HG02870 (cell line): ENCODE measurements at regions not wholly inside any gene's neighbourhood (a gene's known extent, or its start where the extent isn't known, plus 50 kb on each side); places are given as distances from the start of the nearest gene placed in this dataset.
A peak's percentile ranks its signal among the peaks of the same experiment; 100 is the strongest.
"Not testable (repeated sequence)": the region's sequence is repeated elsewhere in the genome, so short reads cannot be mapped to it uniquely, and the experiment has no call there.

Experiments used
- ATAC-seq: cut with Tn5 transposase; IDR thresholded peaks from one replicate; pipeline ENCODE4 v1.9.1; 2021; ENCODE audit warnings: mild to moderate bottlenecking, moderate library complexity; ENCODE audit not compliant: unreplicated experiment

GRCh38 chr6:11486959-11487358 lies 50.6 kb upstream of the TMEM170B start:
- no peak for ATAC-seq

- ATAC-seq: no peak
These were observed 51.1 kb upstream of the TMEM170B start for GRCh38 chr6:11486486-11486885.

- no peak for ATAC-seq
These were observed 51.5 kb upstream of the TMEM170B start for GRCh38 chr6:11486051-11486450.

- ATAC-seq: no peak
These were observed 52.3 kb upstream of the TMEM170B start for GRCh38 chr6:11485271-11485670.

GRCh38 chr6:11484441-11484840 lies 53.1 kb upstream of the TMEM170B start:
- no peak for ATAC-seq

GRCh38 chr6:11482616-11483015 lies 54.9 kb upstream of the TMEM170B start:
- ATAC-seq: no peak

GRCh38 chr6:11480541-11480940 lies 57.0 kb upstream of the TMEM170B start:
- ATAC-seq: no peak

GRCh38 chr6:11479296-11479695 lies 58.3 kb upstream of the TMEM170B start:
- no peak for ATAC-seq

- no peak for ATAC-seq
These were observed 59.0 kb upstream of the TMEM170B start for GRCh38 chr6:11478586-11478985.

- no peak for ATAC-seq
These were observed 62.5 kb upstream of the TMEM170B start for GRCh38 chr6:11475016-11475415.

- ATAC-seq: no peak
These were observed 64.4 kb upstream of the TMEM170B start for GRCh38 chr6:11473008-11473740.

- ATAC-seq: no peak
These were observed 66.3 kb upstream of the TMEM170B start for GRCh38 chr6:11471261-11471660.

GRCh38 chr6:11469684-11470083 lies 67.9 kb upstream of the TMEM170B start:
- no peak for ATAC-seq

- ATAC-seq: not testable (repeated sequence)
These were observed 69.3 kb upstream of the TMEM170B start for GRCh38 chr6:11468271-11468670.

GRCh38 chr6:11467364-11467763 lies 70.2 kb upstream of the TMEM170B start:
- peak; percentile 74 for ATAC-seq

GRCh38 chr6:11463398-11463780 lies 74.2 kb upstream of the TMEM170B start:
- ATAC-seq: no peak

- ATAC-seq: no peak
These were observed 74.7 kb upstream of the TMEM170B start for GRCh38 chr6:11462742-11463397.

- peak; percentile 72 for ATAC-seq
These were observed 76.5 kb upstream of the TMEM170B start for GRCh38 chr6:11460837-11461661.

- ATAC-seq: no peak
These were observed 77.4 kb upstream of the TMEM170B start for GRCh38 chr6:11460001-11460668.

GRCh38 chr6:11459079-11459610 lies 78.4 kb upstream of the TMEM170B start:
- ATAC-seq: peak; percentile 58

GRCh38 chr6:11458509-11458908 lies 79.0 kb upstream of the TMEM170B start:
- ATAC-seq: no peak
